ENCODE measurements at regions not wholly inside any gene's neighbourhood (a gene's known extent, or its start where the extent isn't known, plus 50 kb on each side); places are given as distances from the start of the nearest gene placed in this dataset.

- H3K9me3 Mint-ChIP-seq, result no peaks in the 10 kb centered on the region
- intact Hi-C loops (cut with micrococcal nuclease), result no loop called here
- ChIA-PET CTCF (ENCODE audit: partially characterized antibody) (no interaction called here), POLR2A (ENCODE audit: partially characterized antibody) (interaction anchor here (0.9 kb wide), 1 partner anchor 30 kb away, joined by 3 read pairs; no protein-coding TSS in a partner anchor)
- no peak overlapping the region for H3K4me3 Mint-ChIP-seq
- no peak for DNase-seq
- Histone ChIP-seq H3K36me3 (ENCODE audit: insufficient read depth, low read length) (no peaks in the 10 kb centered on the region), H3K27ac (ENCODE audit: low read depth, low read length) (no peak overlapping the region), H3K4me1 (ENCODE audit: insufficient read depth, low read length) (no peaks in the 10 kb centered on the region), H3K27me3 (ENCODE audit: insufficient read depth, low read length) (no peaks in the 10 kb centered on the region), H3K9me3 (ENCODE audit: control insufficient read depth in 1 of 2, low read length in 2 of 2) (no peaks in the 10 kb centered on the region), H3K4me3 (ENCODE audit: low read length in 2 of 2) (no peak overlapping the region)
- H3K36me3 Mint-ChIP-seq, result no peaks in the 10 kb centered on the region
- H3K27me3 Mint-ChIP-seq, result no peaks in the 10 kb centered on the region
- peaks cover 4 to 8% (median 6%) of the 10 kb centered on the region in 4 donors for H3K4me1 Mint-ChIP-seq
- peak overlapping the region in 2 of 7 donors; percentile 23 to 67 for H3K27ac Mint-ChIP-seq
Observed at GRCh38 chr4:152225680-152226079, 310.2 kb downstream of the FBXW7 start.

DNA sequence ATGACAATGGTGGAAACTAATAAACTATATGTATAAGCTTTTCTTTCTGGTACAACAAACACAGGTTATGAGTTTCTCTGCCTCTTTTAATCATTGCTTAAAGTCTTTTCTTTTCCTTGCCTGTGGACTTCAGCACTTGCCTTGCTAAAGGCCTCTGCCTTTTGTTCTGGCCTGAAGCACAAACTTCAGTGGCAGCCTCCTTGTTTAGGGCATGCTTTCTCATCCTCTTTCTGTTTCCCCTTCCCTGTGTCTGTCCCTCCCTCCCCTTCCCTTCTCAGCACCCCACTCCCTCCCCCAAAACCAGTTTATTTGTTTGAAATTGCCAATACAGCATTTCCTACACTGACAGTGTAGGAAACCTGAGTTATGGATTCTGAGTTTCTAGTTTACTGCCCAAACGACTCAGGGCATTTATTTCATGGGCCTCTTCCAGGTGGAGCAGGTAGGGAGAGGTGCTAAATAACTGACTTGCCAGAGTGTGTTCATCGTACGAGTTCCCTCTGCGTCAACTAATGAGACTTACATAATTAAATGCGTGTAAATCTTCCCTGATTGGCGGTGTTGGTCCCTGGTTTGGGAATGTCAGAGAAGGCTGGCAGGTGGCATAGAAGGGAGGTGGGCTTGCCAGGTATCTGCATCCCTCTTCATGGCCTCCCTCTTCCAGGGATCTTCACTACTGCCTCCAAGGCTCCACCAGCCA, 311.0 kb downstream of the FBXW7 start:
- Histone ChIP-seq H3K27ac (ENCODE audit: low read depth, low read length) (no peak overlapping the region), H3K4me1 (ENCODE audit: insufficient read depth, low read length) (no peaks in the 10 kb centered on the region), H3K36me3 (ENCODE audit: insufficient read depth, low read length) (no peaks in the 10 kb centered on the region), H3K27me3 (ENCODE audit: insufficient read depth, low read length) (no peaks in the 10 kb centered on the region), H3K4me3 (ENCODE audit: low read length in 2 of 2) (no peak overlapping the region), H3K9me3 (ENCODE audit: control insufficient read depth in 1 of 2, low read length in 2 of 2) (no peaks in the 10 kb centered on the region)
- POLR2A ChIA-PET (ENCODE audit: partially characterized antibody), result interaction anchor here (0.5 to 0.6 kb wide), 2 partner anchors 15 to 257 kb away, joined by 3 read pairs; no protein-coding TSS in a partner anchor
- H3K9me3 Mint-ChIP-seq, result no peaks in the 10 kb centered on the region
- no peaks in the 10 kb centered on the region for H3K36me3 Mint-ChIP-seq
- no peak for DNase-seq
- intact Hi-C loops (cut with micrococcal nuclease), result no loop called here
- CTCF ChIA-PET (ENCODE audit: partially characterized antibody), result no interaction called here
- H3K27ac Mint-ChIP-seq, result peak overlapping the region in 2 of 7 donors; percentile 27 to 48
- no peak overlapping the region for H3K4me3 Mint-ChIP-seq
- no peaks in the 10 kb centered on the region for H3K27me3 Mint-ChIP-seq
- H3K4me1 Mint-ChIP-seq, result peaks cover 5 to 8% (median 6%) of the 10 kb centered on the region in 4 donors

DNA sequence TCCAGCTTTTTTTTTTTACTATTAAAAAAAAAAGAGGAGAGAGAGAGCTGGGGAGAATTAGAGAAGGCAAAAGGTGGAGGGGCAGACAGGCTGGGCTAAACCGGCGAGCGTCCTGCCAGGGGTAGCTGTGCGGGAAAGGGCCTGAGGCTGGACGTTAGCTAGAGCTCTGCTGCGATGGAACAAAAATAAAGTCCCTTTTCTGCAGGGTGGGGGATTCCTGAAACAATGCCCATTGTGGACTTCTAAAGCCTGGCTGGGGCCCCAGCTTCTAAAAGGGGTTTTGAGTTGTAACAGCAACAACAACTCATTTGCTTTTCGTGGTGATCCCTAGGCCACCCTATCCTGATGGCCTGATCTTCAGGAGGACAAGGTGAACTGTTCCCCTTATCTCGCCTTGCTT, 311.7 kb downstream of the FBXW7 start:
- H3K4me1 ChIP-seq (ENCODE audit: insufficient read depth, low read length), result no peaks in the 10 kb centered on the region
- no peaks in the 10 kb centered on the region for H3K27me3 ChIP-seq (ENCODE audit: insufficient read depth, low read length)
- POLR2A ChIA-PET (ENCODE audit: partially characterized antibody), result interaction anchor here (0.6 kb wide), 1 partner anchor 14 kb away, joined by 3 read pairs; no protein-coding TSS in a partner anchor
- intact Hi-C loops (cut with micrococcal nuclease), result no loop called here
- H3K27ac Mint-ChIP-seq, result peak overlapping the region in 2 of 7 donors; percentile 30 to 46
- H3K4me1 Mint-ChIP-seq, result peaks cover 5 to 9% (median 7%) of the 10 kb centered on the region in 4 donors
- CTCF ChIA-PET (ENCODE audit: partially characterized antibody), result no interaction called here
- no peak overlapping the region for H3K4me3 Mint-ChIP-seq
- no peak overlapping the region for H3K27ac ChIP-seq (ENCODE audit: low read depth, low read length)
- no peaks in the 10 kb centered on the region for H3K36me3 Mint-ChIP-seq
- no peak overlapping the region for H3K4me3 ChIP-seq (ENCODE audit: low read length in 2 of 2)
- no peaks in the 10 kb centered on the region for H3K9me3 ChIP-seq (ENCODE audit: control insufficient read depth in 1 of 2, low read length in 2 of 2)
- H3K9me3 Mint-ChIP-seq, result no peaks in the 10 kb centered on the region
- DNase-seq, result no peak
- H3K27me3 Mint-ChIP-seq, result no peaks in the 10 kb centered on the region
- H3K36me3 ChIP-seq (ENCODE audit: insufficient read depth, low read length), result no peaks in the 10 kb centered on the region

DNA sequence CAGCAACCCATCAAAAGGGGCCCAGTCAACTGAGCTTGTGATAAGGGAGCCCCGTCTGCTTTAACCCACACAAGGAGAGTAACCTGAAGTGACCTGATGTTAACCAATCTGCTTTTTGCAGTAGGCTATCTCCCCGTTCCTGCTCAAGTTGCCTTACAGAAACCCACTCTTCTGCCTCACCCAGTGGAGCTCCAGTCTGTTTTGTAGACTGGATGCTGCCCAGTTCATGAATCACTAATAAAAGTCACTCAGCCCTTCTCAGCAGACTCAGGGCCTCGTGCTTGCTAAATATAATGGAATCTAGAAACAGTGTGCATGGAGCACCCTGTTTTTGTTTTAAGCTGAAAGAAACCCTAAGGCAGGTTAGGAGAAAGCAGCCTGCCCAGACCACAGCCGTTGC, 312.3 kb downstream of the FBXW7 start:
- POLR2A ChIA-PET (ENCODE audit: partially characterized antibody), result interaction anchor here (1.2 kb wide), 1 partner anchor 32 kb away, joined by 5 read pairs; no protein-coding TSS in a partner anchor
- no peak overlapping the region for H3K4me3 Mint-ChIP-seq
- intact Hi-C loops (cut with micrococcal nuclease), result no loop called here
- H3K4me3 ChIP-seq (ENCODE audit: low read length in 2 of 2), result no peak overlapping the region
- H3K36me3 ChIP-seq (ENCODE audit: insufficient read depth, low read length), result no peaks in the 10 kb centered on the region
- DNase-seq, result no peak
- CTCF ChIA-PET (ENCODE audit: partially characterized antibody), result no interaction called here
- H3K36me3 Mint-ChIP-seq, result no peaks in the 10 kb centered on the region
- peak overlapping the region in 5 of 7 donors; percentile 18 to 52 (median 30) for H3K27ac Mint-ChIP-seq
- H3K9me3 Mint-ChIP-seq, result no peaks in the 10 kb centered on the region
- no peaks in the 10 kb centered on the region for H3K9me3 ChIP-seq (ENCODE audit: control insufficient read depth in 1 of 2, low read length in 2 of 2)
- no peaks in the 10 kb centered on the region for H3K4me1 ChIP-seq (ENCODE audit: insufficient read depth, low read length)
- H3K27me3 Mint-ChIP-seq, result no peaks in the 10 kb centered on the region
- no peaks in the 10 kb centered on the region for H3K27me3 ChIP-seq (ENCODE audit: insufficient read depth, low read length)
- peaks cover 5 to 14% (median 10%) of the 10 kb centered on the region in 4 donors for H3K4me1 Mint-ChIP-seq
- H3K27ac ChIP-seq (ENCODE audit: low read depth, low read length), result no peak overlapping the region

DNA sequence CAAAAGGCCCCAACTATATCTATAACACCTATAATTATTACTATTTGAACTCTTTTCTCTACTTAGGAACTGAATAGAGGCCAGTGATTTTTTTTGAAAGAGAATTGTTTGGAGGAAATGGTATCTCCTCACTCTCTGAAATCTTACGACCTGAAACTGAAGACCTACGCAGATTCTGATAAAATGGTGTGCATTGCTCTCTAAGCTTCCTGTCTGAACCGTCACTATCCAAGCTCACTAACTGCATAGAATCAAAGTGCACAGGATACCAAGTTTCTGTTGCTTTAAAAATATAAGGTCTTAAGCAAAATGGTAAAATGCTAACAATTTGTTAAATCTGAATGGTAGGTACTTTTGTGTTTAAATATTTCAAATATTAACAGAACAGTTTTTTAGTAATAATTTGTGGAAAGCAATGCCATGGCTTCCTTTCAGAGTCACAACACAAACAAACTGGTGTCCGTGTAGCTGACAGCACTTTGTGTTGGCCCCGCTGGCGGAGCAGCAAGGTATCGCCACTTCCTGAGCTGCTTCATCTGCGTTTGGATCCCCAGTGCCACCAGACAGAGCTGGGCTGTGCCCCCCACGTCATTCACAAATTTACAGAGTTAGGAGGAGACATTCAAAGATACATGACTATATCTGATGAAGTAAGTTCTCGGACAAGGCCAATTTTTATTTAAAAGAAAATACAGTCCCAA, 313.9 kb downstream of the FBXW7 start:
- no peaks in the 10 kb centered on the region for H3K9me3 Mint-ChIP-seq
- peak in 3 of 5 donors; percentile 5 to 19 (median 9) for DNase-seq
- H3K4me3 Mint-ChIP-seq, result peak overlapping the region in 6 of 8 donors; percentile 1 to 36 (median 24)
- no peaks in the 10 kb centered on the region for H3K4me1 ChIP-seq (ENCODE audit: insufficient read depth, low read length)
- intact Hi-C loops (cut with micrococcal nuclease), result no loop called here
- H3K27me3 ChIP-seq (ENCODE audit: insufficient read depth, low read length), result no peaks in the 10 kb centered on the region
- ChIA-PET POLR2A (ENCODE audit: partially characterized antibody) (interaction anchor here (0.9 to 2.1 kb wide), 2 partner anchors 21 to 121 kb away, joined by 3 to 11 read pairs; no protein-coding TSS in a partner anchor), CTCF (ENCODE audit: partially characterized antibody) (interaction anchor here (0.8 to 1.5 kb wide), 2 partner anchors 127 to 419 kb away, joined by 3 to 4 read pairs; no protein-coding TSS in a partner anchor)
- no peak overlapping the region for H3K4me3 ChIP-seq (ENCODE audit: low read length in 2 of 2)
- no peaks in the 10 kb centered on the region for H3K9me3 ChIP-seq (ENCODE audit: control insufficient read depth in 1 of 2, low read length in 2 of 2)
- no peaks in the 10 kb centered on the region for H3K36me3 ChIP-seq (ENCODE audit: insufficient read depth, low read length)
- H3K27ac Mint-ChIP-seq, result peak overlapping the region in 6 of 7 donors; percentile 65 to 88 (median 81)
- H3K4me1 Mint-ChIP-seq, result peaks cover 5 to 17% (median 12%) of the 10 kb centered on the region in 4 donors
- H3K27me3 Mint-ChIP-seq, result no peaks in the 10 kb centered on the region
- H3K36me3 Mint-ChIP-seq, result no peaks in the 10 kb centered on the region
- H3K27ac ChIP-seq (ENCODE audit: low read depth, low read length), result no peak overlapping the region

- Histone ChIP-seq H3K4me3 (ENCODE audit: low read length in 2 of 2) (no peak overlapping the region), H3K4me1 (ENCODE audit: insufficient read depth, low read length) (no peaks in the 10 kb centered on the region), H3K27me3 (ENCODE audit: insufficient read depth, low read length) (no peaks in the 10 kb centered on the region), H3K27ac (ENCODE audit: low read depth, low read length) (no peak overlapping the region), H3K36me3 (ENCODE audit: insufficient read depth, low read length) (no peaks in the 10 kb centered on the region), H3K9me3 (ENCODE audit: control insufficient read depth in 1 of 2, low read length in 2 of 2) (no peaks in the 10 kb centered on the region)
- no peak overlapping the region for H3K4me3 Mint-ChIP-seq
- CTCF ChIA-PET (ENCODE audit: partially characterized antibody), result no interaction called here
- H3K36me3 Mint-ChIP-seq, result peaks cover 0 to 6% of the 10 kb centered on the region in 2 donors
- DNase-seq, result no peak
- no peak overlapping the region for H3K27ac Mint-ChIP-seq
- intact Hi-C loops (cut with micrococcal nuclease), result no loop called here
- H3K9me3 Mint-ChIP-seq, result peaks cover 2 to 9% (median 6%) of the 10 kb centered on the region in 8 donors
- POLR2A ChIA-PET (ENCODE audit: partially characterized antibody), result no interaction called here
- peaks cover 5 to 17% (median 12%) of the 10 kb centered on the region in 4 donors for H3K4me1 Mint-ChIP-seq
- peaks cover 0 to 1% of the 10 kb centered on the region in 2 donors for H3K27me3 Mint-ChIP-seq
Observed at GRCh38 chr4:152220201-152220666, 315.7 kb downstream of the FBXW7 start.

DNA sequence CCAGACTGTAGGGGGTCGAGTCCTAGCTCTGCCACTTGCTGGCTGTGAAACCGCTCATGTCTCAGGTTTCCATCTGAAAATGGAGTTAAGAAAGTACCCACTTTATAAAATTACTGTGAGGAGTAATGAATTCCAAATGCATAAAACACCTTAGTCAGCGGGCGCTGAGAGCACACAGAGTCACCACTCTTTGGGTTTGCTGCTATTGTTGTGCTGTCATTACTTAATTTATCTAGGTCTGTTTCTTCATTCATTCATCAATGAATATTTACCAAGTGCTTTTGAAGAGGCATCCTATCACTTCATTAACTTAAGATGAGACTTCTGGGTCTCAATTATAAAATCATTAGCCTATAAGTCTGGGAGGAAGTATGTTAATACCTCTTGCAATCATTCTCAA, 317.3 kb downstream of the FBXW7 start:
- CTCF ChIA-PET (ENCODE audit: partially characterized antibody), result no interaction called here
- no peaks in the 10 kb centered on the region for H3K4me1 ChIP-seq (ENCODE audit: insufficient read depth, low read length)
- Mint-ChIP-seq H3K36me3 (peaks cover 2 to 10% of the 10 kb centered on the region in 2 donors), H3K27ac (no peak overlapping the region), H3K9me3 (peaks cover 3 to 22% (median 14%) of the 10 kb centered on the region in 8 donors), H3K4me1 (peaks cover 4 to 17% (median 12%) of the 10 kb centered on the region in 4 donors), H3K27me3 (peaks cover 0 to 1% of the 10 kb centered on the region in 2 donors), H3K4me3 (no peak overlapping the region)
- no peaks in the 10 kb centered on the region for H3K36me3 ChIP-seq (ENCODE audit: insufficient read depth, low read length)
- no peaks in the 10 kb centered on the region for H3K9me3 ChIP-seq (ENCODE audit: control insufficient read depth in 1 of 2, low read length in 2 of 2)
- no peaks in the 10 kb centered on the region for H3K27me3 ChIP-seq (ENCODE audit: insufficient read depth, low read length)
- H3K27ac ChIP-seq (ENCODE audit: low read depth, low read length), result no peak overlapping the region
- H3K4me3 ChIP-seq (ENCODE audit: low read length in 2 of 2), result no peak overlapping the region
- intact Hi-C loops (cut with micrococcal nuclease), result no loop called here
- POLR2A ChIA-PET (ENCODE audit: partially characterized antibody), result no interaction called here
- no peak for DNase-seq

All from CD4-positive, alpha-beta memory T cell (primary cell).